ENCODE measurements at regions not wholly inside any gene's neighbourhood (a gene's known extent, or its start where the extent isn't known, plus 50 kb on each side); places are given as distances from the start of the nearest gene placed in this dataset.

DNA sequence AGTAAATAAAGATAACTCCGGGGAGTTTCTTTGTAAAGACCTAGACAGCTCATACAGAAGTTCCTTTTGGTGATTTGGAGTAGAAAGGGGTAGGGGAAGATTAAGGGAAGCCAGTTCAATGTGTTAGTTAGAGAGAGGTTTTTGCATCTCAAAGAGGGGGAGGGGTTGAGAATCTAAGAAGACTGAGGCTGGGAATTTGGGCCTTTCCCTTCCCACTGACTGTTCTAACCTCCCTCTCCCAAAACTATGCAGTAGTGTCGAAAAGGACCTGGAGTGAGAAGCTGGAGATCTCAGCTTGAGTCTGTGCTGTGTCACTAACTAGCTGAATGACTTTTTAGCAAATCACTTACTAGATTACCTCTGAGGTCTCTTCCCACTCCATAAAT is 55.7 kb upstream of the CCDC160 start:
- CTCF ChIA-PET, result no interaction called here
- DNase-seq (ENCODE audit: low spot score), result no peak
- H3K27ac ChIP-seq, result no peak overlapping the region
- TF ChIP-seq, protein P1, sequence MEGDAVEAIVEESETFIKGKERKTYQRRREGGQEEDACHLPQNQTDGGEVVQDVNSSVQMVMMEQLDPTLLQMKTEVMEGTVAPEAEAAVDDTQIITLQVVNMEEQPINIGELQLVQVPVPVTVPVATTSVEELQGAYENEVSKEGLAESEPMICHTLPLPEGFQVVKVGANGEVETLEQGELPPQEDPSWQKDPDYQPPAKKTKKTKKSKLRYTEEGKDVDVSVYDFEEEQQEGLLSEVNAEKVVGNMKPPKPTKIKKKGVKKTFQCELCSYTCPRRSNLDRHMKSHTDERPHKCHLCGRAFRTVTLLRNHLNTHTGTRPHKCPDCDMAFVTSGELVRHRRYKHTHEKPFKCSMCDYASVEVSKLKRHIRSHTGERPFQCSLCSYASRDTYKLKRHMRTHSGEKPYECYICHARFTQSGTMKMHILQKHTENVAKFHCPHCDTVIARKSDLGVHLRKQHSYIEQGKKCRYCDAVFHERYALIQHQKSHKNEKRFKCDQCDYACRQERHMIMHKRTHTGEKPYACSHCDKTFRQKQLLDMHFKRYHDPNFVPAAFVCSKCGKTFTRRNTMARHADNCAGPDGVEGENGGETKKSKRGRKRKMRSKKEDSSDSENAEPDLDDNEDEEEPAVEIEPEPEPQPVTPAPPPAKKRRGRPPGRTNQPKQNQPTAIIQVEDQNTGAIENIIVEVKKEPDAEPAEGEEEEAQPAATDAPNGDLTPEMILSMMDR (conservative IDR thresholded peaks at IDR 0.05; ENCODE audit: low read depth), result no peak
- POLR2A ChIA-PET (ENCODE audit: low non-redundant PET), result no interaction called here

DNA sequence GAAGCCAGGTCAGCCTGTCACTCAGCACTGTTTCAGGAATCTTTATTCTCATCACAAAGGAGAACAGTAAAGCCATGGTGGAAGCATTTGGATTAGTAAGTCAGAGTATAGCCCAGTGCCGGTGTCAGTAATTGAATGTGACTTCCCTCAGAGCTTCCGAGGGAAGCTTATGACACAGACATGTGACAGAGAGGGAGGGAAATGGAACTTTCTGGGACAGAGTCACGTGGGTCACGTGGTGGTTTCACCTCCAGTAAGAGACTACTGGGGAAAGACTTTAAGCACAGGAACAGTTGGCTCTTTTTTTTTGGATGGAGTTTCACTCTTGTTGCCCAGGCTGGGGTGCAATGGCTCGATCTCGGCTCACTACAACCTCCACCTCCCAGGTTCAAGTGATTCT is 53.3 kb upstream of the CCDC160 start:
- no peak for DNase-seq (ENCODE audit: low spot score)
- ChIA-PET CTCF (no interaction called here), POLR2A (ENCODE audit: low non-redundant PET) (no interaction called here)
- TF ChIP-seq, protein P1 (conservative IDR thresholded peaks at IDR 0.05; ENCODE audit: low read depth), result no peak
- H3K27ac ChIP-seq, result no peak overlapping the region

DNA sequence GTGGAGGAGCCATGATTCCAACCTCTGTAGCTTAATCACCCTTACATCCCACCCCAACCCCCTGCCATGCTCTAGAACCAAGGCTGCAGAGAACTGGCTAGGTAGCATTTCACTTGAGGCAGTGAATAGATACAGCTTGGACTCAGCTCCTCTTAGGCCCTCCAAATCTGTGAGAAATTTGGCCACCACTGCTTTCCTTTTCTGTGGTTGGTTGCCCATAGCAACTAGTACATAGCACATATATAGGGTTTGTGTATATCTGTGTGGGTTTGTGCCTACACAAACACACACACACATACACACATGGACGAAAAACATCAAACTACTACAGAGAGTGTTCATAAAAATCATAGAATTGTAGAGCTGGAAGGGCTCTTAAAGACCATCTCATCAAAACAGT is 52.0 kb upstream of the CCDC160 start:
- H3K27ac ChIP-seq, result no peak overlapping the region
- DNase-seq (ENCODE audit: low spot score), result no peak
- TF ChIP-seq, protein P1 (conservative IDR thresholded peaks at IDR 0.05; ENCODE audit: low read depth), result no peak
- POLR2A ChIA-PET (ENCODE audit: low non-redundant PET), result no interaction called here
- CTCF ChIA-PET, result no interaction called here

DNA sequence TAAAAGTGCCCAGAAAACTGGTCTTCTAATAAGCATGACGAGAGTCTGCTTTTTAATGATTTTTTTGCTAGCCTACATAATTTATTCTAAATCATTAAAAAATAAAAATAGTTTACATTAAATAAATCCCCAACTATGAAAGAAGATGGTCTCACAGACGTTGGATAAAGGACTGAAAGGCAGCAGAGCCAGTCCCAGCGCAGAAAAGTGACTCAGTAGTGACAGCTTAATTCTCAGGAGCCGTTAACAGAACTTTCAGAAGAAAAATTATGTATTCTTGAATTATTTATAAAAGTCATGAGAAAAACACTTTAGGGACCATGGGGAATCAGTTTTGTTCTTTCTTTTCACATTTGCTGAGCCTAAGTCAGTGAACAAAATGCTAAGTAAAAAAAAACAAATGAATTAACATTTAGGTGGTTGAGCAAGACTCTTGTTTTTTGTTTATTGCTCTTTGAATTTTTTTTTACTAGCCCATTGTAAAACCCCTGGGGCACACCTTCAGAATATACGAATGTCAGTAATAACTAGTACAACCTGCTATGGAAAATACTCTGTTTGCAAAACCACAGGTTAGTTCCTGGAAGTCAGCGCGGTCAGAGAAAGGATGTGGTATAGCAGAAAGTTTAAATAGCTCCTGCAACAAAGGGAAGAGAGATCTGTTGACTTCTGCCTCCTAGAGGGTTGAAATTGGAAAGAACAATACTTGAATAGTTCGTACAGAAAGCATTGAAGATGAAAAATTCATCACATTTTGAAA is 50.4 kb upstream of the CCDC160 start:
- POLR2A ChIA-PET (ENCODE audit: low non-redundant PET), result no interaction called here
- TF ChIP-seq, protein P1 (conservative IDR thresholded peaks at IDR 0.05; ENCODE audit: low read depth), result no peak
- CTCF ChIA-PET, result no interaction called here
- DNase-seq (ENCODE audit: low spot score), result no peak
- H3K27ac ChIP-seq, result no peak overlapping the region
